ENCODE measurements at regions not wholly inside any gene's neighbourhood (a gene's known extent, or its start where the extent isn't known, plus 50 kb on each side); places are given as distances from the start of the nearest gene placed in this dataset.

DNA sequence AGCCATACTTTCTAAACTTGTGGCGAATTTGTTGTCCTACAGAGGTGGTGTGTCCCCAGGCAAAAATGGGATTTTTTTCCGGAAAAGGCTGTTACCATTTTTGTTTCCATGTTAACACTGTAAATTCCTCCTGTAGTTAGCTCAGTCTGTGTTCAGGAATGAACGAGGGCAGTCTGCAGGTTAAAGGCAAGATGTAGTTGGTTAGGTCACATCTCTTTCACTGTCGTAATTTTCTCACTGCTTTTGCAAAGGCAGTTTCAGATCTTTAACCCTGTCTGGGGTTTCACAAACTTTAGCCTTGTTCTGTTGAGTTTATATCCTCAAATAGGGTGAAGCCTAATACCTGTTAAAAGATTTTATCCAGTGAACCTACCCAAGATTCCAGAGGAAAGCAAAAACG, 50.5 kb upstream of the PUDP start:
- TF ChIP-seq ZNF274 (IDR thresholded peaks at IDR 0.05; ENCODE audit: low read depth, low read length) (no peak), YY1 (IDR thresholded peaks at IDR 0.05; ENCODE audit: insufficient read depth, insufficient read length) (no peak)
